ENCODE measurements at regions not wholly inside any gene's neighbourhood (a gene's known extent, or its start where the extent isn't known, plus 50 kb on each side); places are given as distances from the start of the nearest gene placed in this dataset.
"Not testable (repeated sequence)": the region's sequence is repeated elsewhere in the genome, so short reads cannot be mapped to it uniquely, and the experiment has no call there.

DNA sequence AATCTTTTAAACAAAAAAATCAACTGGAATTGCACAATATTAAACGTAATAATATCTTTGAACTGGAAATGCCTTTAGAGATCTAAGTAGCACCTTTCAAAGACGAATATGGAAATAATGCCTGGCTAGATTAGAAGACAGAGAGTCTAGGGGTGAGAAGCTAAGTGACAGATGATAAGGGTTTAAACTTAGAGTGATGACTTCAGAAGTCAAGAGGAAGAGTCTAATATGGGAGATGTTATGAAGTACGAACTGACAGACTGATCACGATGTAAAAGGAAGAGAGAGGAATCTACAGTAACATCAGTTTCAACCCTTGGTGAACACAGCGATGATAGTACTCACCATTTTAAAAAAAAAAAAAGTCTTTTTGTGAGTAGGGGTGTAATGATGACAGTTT lies 57.9 kb downstream of the HINT1 start:
- DNase-seq (ENCODE audit: low read depth): no peak

DNA sequence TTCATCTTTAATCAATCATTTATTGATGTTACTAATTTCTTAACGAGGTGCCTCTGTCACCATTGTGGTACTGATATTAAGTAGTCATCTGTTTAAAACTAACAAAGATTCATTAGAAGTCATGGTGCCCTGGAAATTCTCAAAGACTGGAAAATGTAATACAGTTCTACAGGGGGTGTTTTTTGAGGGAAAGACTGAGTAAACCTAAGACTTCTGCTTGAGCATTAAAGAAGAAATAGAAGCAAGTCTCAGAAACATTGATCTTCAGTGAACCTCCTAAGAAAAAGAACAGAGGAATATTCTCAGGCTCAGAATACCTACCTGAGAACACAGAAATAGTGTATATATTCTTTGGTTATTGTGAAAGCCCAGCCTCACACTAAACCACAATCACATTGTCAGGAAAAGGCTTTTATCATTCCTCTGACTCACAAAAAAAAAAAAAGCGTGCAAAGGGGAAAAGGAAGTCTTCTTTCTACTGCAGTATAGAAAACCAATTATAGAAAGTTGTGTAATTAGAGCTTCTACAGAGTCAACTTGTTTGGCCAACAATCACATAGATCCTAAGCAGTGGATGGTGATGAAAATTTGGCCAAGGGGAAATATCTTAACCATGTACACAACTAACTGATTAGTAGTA lies 60.8 kb downstream of the HINT1 start:
- no peak for DNase-seq (ENCODE audit: low read depth)

DNA sequence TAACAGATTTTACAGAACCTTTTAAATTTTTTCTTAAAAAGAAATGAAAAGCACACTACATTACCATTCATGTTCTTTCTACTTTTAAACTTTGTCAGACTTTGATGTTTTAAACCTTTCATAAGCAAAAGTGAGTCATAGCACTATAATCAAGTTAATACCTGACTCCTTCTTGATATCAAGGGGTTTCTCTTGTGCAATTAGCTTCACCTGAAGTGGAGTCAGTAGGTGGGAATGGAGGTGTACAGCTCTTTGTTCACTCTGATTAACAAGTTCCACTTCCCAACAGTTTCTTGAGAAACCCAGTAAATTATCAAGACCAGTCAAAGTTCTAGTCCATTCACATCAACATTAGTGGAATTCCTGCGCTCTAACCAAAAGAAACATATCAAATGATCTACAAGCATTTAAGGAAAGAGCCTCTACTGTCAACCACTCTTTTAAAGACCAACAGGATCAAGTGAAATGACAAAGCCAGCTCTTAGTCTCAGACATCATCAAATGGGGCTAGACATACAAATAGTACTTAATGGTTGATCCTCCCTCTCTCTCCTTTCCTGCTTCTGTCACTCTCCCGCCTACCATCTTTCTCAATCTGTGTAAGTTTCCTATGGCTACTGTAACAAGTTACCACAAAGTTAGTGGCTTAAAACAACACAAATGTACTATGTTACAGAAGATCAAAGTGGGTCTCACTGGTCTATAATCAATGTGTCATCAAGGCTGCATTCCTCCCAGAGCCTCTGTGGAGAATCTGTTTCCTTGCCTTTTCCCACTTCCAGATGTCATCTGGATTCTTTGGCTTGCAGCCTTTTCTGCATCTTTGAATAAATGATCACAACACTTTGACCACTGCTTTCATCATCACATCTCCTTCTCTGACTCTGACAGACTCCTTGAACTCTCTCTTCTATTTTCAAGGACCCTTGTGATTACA lies 68.0 kb downstream of the HINT1 start:
- DNase-seq (ENCODE audit: low read depth): no peak

DNA sequence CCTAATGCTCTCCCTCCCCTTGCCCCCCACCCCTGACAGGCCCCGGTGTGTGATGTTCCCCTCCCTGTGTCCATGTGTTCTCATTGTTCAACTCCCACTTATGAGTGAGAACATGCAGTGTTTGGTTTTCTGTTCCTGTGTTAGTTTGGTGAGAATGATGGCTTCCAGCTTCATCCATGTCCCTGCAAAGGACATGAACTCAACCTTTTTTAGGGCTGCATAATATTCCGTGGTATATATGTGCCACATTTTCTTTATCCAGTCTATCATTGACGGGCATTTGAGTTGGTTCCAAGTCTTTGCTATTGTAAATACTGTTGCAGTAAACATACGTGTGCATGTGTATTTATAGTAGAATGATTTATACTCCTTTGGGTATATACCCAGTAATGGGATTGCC lies 69.5 kb downstream of the HINT1 start:
- not testable (repeated sequence) for DNase-seq (ENCODE audit: low read depth)

DNA sequence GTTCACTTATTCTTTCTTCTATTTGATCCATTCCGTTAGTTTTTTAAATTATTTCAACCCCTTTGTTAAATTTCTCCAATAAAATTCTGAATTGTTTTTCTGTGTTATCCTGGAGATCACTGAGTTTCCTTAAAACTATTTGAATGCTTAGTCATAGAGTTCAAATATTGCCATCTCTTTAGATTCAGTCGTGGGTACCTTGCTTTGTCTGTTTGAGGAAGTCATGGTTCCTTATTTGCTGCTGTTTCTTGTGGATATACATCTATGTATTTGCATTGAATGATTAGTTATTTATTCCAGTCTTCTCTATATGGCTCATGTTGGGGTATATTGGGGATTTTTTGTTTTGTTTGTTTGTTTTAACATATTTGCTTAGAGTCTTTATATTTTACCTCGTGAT lies 80.6 kb downstream of the HINT1 start:
- no peak for DNase-seq (ENCODE audit: low read depth)

DNA sequence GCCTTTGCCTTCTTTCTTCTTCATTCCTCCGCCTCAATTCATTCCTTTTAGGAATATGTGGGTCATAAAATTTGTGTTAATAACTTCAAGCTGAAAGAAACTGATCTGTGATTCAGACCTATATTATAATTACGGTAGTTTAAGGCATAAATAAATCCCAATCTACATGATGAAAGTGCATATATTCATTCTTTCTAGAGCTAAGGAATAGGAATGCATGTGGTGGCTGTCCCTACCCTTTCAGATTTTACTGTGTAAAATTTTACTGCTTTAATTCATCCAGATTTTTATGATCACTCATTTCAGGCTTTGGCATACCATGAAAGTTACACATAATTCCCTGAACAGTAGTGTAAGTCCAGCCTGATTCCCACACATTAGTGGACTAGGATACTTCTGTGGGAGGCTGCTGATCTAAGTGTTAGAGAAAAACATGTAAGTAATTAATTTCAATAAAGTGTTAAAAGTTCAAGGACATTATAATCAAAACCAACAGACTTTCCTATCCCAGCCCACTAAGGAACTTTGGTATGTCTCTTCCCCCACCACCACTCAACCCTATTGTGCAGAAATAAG lies 83.1 kb downstream of the HINT1 start:
- no peak for DNase-seq (ENCODE audit: low read depth)

DNA sequence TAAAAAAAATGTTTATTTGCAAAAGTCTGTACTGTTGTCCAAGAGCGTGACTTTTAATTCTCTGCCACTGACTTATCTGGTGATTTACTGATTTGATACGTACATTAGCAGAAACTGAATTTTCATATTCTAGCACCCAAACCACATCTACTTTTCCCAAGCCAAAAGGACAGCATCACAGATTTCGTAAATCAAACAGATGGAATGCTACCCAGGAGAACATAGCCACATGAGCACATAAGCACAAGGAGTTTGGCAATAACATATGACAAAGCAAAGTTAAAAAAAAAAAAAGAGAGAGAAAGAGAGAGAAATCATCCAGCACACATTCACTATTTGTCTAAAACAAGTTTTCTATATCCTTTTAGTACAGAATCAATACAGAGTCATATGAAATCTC lies 83.7 kb downstream of the HINT1 start:
- DNase-seq (ENCODE audit: low read depth): no peak

DNA sequence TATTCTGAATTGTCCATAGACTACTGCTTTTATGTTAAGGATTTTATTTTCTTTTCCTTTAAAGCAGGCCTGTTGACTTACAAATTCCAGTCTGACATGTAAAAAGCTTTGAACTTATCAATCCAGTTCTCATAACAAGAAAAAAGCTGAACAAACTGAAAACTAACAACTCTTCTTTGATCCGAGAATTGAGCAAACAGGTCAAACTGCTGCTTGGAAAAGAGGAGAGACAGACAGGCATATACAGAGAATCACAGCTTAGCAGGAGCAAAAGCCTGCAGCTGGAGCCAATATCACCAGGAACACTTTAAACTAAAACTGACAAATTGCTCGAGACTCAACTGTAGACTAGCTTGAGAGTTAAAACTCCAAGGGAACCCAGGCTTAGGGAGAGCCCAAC lies 85.8 kb downstream of the HINT1 start:
- no peak for DNase-seq (ENCODE audit: low read depth)

DNA sequence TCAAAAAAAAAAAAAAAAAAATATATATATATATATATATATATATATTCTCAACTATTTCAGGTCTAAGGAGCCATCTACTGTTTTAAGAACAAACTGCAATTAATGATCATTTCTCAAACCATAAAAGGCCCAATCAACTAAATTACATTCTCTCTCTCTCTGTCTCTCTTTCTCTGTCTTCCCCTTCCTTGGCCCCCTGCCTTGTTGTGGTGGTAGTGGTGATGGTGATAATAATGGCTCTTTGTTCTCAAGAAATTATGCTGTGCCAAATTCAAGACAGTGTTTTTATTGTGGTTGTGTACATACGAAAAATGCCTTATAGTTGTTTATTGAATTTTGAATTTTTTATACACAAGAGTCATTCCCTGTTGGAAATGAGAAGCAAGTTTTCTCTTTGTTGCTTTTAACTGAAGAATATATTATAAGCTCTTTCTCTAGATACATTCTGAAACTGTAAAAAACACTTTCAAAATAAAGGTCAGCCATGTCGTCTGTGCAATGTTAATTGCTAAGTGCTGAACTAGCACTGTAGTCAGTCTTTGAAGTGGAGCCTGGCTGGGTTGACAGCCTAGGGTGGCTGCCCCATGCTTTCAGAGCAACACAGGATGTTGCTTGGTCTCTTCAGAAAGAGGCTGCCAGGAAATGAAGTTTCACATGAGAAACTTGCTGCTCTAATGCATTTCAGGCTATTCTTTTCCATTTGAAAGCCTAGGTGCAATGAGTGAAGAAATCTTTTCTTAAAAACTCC lies 96.0 kb downstream of the HINT1 start:
- DNase-seq (ENCODE audit: low read depth): no peak

DNA sequence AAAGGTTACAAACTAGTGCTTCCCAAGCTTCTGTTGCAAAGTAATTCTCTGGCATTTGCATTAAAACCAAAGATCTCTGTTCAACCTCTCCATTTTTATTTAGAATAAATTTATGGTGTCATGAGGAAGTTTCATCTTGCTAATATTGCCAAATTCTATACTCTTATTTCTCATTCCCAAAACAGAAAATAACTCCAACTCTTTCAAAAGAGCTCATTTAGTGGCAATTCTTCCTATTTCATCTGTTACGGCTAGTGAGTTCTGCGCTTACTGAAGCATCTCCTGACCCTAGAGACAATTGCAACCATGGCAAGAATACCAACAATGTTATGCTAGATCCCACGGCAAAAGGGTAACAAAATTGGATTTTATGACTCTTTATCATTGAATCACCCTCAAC lies 97.0 kb downstream of the HINT1 start:
- DNase-seq (ENCODE audit: low read depth): no peak

DNA sequence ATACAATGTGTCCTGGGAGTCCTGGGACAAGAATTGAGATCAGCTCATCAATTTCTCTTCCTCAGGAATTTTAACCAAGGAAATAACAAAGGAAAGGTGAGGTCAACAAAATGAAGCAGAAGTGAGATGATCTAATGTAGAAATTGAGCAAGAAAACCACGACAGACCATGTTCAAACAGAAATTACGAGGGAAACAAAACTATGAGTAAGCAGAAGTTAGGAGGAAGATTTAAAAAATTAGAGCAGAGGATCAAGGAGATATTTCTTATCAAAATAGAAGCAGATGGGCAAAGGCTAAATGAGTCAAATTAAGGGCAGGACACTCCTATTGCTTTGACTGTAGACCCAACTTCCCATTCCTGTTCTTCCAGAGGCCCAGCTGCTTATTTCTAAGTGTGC lies 97.4 kb downstream of the HINT1 start:
- DNase-seq (ENCODE audit: low read depth): no peak

DNA sequence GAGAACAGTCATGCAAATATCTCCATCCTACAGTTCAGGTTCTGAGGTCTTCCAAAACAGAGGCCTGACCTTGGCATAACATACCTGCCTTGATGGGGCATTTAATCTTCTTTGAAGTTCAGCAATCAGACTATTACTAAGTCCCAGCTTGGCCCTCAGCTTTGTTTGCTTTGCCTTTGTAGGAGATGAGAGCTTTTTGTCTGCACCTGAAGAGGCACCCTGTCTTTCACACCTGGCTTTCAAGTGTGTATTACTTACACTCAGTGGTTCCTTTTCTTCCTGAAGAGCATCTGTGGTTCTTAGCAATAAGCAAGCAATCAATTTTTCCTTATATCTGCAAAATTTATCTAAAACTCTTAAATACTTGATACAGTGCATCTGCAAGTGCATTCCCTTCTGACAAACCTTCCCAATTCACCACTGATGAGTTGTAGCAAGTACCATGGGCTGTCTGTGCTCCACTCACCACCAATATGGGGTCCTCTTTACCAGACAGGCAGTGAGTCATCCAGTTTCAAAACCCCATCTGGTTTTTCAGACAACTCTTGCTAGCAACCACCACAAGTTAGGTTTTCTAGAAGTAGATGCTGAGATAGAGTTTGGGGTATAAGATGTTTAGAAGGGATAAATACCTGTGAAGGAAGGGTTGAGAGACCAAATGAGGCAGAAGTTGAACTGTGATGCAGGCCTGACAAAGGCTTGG lies 100.2 kb downstream of the HINT1 start:
- no peak for DNase-seq (ENCODE audit: low read depth)

DNA sequence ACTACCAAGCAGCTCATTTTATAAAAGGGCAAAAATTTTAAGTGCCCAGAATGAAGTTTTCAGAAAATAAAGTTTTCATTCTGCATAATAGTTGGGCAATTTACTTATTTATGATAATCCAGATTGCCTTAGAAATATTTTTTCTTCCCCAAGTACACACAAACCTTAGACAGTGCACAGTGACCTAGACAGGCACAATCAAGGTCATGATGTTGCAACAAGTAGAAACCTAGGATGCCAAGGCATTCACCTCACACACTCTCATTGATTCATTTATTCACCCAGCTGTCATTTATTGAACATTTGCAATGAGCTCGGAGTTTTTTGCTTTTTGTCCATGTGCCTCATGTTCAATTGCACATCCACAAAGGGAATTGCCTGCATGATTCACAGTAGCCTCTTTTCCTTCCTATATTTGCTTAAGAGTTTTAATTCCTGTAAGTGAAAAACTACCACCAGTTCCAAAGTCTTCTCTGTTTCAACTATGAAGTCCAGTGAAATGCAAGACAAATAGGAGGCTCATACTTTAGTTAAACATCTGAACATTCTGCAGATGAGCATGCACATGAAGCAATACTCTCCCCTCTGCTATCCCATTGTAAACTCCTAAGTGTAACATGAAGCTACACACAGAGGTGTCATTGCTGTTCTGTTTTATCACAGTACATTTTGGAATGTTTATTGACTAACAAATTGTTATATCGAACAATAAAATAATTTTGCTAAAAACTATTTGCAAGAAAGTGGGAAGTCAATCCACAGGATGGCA lies 122.9 kb downstream of the HINT1 start:
- DNase-seq (ENCODE audit: low read depth): no peak

DNA sequence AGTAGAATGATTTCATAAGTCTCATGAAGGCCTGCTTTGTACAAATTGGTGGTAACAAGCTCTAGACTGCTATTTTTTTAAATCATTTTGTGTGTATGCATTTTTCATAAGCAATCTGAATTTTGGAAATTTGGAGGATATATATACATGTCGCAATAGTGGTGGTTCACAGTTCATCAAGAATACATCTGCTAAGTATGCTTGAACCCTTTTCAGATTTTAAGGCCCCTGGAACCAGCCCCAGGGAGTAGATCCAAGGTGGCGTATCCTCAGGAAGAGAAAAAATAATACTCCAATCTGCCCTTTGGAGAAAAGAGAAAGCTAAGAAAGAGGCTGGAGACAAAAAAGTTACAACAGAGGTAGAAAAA lies 141.6 kb downstream of the HINT1 start:
- DNase-seq (ENCODE audit: low read depth): no peak

DNA sequence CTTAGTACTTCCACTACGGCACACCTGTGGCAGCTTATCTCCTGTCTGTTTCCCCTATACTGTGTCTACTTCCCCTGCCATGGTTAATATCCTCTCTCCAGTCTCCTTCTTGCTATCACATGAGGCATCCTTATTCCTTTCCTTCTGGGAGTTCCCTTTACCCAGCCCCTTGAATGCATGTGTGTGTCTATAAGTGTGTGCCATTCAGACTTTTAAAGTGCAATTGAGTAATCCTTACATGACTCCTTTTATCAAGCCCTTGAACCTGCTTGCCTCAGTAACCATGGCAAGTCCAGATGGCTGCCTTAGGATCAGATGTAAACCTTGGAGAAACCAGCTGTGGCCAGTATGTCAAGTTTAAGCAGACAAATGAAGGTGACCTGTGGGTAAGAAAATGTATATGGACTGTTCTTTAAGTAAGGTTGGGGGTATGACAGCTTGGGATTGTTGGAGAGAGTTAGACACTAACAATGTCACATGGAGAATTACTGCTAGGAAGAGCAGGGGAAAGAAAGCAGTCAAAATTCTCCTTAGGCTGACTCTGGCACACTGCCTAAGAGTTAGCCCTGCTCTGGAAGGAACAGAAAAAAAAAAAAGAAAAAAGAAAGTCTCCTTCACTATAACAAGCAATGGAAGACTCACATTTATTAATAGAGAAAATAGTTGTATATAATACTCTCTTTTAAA lies 142.1 kb downstream of the HINT1 start:
- DNase-seq (ENCODE audit: low read depth): no peak

DNA sequence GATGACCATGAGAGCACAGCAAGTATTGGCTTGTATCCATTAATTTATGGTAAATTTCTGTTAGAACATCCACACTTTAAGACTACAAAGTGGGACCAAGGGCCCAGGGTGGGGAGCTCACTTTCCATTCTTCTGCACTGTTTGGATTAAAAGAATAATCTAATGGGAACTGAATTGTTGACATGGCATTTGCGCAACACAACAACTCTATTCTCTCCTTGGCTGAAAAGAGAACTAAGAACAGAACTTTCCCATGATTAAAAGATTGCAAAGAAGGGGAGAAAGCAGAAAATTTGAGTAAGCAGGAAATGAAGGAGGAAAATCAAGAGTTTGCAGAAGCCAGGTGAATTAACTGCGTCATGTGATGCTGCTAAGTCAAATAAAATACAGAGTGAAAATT lies 143.4 kb downstream of the HINT1 start:
- no peak for DNase-seq (ENCODE audit: low read depth)

DNA sequence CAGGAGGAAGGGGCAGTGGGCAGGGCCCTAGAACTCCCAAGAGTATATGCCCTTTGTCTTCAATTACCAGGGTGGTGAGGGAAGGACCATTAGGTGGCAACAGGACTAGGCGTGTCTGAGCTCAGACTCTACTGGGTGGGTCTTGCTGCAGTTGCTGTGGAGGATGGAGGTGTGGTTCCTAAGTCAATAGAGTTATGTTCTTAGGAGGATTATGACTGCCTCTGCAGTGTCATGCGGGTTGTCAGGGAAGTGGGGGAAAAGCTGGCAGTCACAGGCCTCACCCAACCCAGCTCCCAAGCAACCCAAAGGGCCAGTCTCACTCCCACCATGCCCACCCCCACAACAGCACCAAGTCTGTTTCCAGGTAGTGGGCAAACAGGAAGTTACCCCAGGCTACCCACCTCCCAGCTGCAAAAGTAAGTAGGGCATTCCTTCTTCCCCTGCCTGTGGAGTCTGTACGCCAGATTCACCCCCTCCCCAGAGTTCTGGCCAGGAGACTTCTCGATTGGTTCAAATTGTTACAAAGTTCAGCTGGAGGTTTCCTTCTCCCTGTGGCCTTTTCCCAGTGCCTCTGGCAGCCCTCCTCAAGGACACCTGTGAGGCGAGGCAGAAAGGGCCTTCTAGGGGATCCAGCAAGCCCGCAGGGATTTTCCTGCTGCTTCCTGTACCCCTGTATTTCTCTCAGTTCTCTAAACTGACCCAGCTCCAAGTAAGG lies 145.3 kb downstream of the HINT1 start:
- DNase-seq (ENCODE audit: low read depth): no peak

DNA sequence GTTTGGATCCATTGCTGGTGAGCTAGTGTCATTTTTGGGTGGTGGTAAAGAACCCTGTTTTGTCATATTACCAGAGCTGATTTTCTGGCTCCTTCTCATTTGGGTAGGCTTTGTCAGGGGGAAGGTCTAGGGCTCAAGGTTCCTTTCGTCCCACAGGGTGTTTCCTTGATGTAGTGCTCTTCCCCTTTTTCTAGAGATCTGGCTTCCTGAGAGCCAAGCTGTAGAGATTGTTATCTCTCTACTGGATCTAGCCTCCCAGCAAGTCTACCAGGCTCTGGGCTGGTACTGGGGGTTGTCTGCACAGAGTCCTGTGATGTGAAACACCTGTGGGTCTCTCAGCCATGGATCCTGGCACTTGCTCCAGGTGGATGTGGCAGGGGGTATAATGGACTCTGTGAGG lies 145.9 kb downstream of the HINT1 start:
- no peak for DNase-seq (ENCODE audit: low read depth)

DNA sequence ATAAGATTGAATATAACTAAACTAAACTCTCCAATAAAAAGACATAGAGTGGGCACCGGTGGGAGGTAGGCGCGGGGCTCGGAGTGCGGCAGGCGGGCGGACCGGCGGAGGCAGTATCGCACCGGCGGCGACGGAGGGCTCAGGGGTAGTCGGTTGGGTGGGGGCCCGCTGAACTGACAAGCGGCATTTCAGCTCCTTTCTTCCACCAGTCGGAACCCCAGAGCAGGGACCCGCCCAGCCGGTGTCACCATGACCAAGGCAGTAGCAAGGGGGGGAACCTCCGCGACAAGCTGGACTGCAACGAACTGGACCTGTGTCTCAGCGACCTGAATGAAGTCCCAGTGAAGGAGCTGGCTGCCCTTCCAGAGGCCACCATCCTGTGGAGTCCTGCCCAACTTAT lies 156.7 kb downstream of the HINT1 start:
- no peak for DNase-seq (ENCODE audit: low read depth)
